HG03060 (cell line): ENCODE measurements at regions not wholly inside any gene's neighbourhood (a gene's known extent, or its start where the extent isn't known, plus 50 kb on each side); places are given as distances from the start of the nearest gene placed in this dataset.

Experiments used
- ATAC-seq: cut with Tn5 transposase; IDR thresholded peaks from one replicate; pipeline ENCODE4 v1.9.1; 2021; ENCODE audit warnings: low read depth, moderate number of reproducible peaks; ENCODE audit not compliant: unreplicated experiment

GRCh38 chr13:32859707-32860292 is 156.4 kb upstream of the KL start:
- no peak for ATAC-seq

- no peak for ATAC-seq
Observed at GRCh38 chr13:32861304-32861703, 154.9 kb upstream of the KL start.

GRCh38 chr13:32863596-32863995 is 152.6 kb upstream of the KL start:
- ATAC-seq, result no peak

GRCh38 chr13:32866921-32867320 is 149.3 kb upstream of the KL start:
- no peak for ATAC-seq

- no peak for ATAC-seq
Observed at GRCh38 chr13:32877491-32877890, 138.7 kb upstream of the KL start.

- no peak for ATAC-seq
Observed at GRCh38 chr13:32878163-32878562, 138.1 kb upstream of the KL start.

GRCh38 chr13:32880636-32881035 is 135.6 kb upstream of the KL start:
- no peak for ATAC-seq

GRCh38 chr13:32881074-32881776 is 135.0 kb upstream of the KL start:
- ATAC-seq, result no peak

- no peak for ATAC-seq
Observed at GRCh38 chr13:32881777-32882145, 134.5 kb upstream of the KL start.

GRCh38 chr13:32882691-32883090 is 133.5 kb upstream of the KL start:
- ATAC-seq, result no peak

GRCh38 chr13:32883474-32883873 is 132.7 kb upstream of the KL start:
- ATAC-seq, result no peak

- no peak for ATAC-seq
Observed at GRCh38 chr13:32887617-32888016, 128.6 kb upstream of the KL start.

GRCh38 chr13:32889986-32890565 is 126.1 kb upstream of the KL start:
- no peak for ATAC-seq

- ATAC-seq, result no peak
Observed at GRCh38 chr13:32893176-32893575, 123.0 kb upstream of the KL start.

- no peak for ATAC-seq
Observed at GRCh38 chr13:32894589-32895001, 121.6 kb upstream of the KL start.

- ATAC-seq, result no peak
Observed at GRCh38 chr13:32895296-32895695, 120.9 kb upstream of the KL start.

GRCh38 chr13:32897296-32897695 is 118.9 kb upstream of the KL start:
- no peak for ATAC-seq

- no peak for ATAC-seq
Observed at GRCh38 chr13:32902029-32902780, 114.0 kb upstream of the KL start.

GRCh38 chr13:32902874-32903273 is 113.3 kb upstream of the KL start:
- ATAC-seq, result no peak

GRCh38 chr13:32903720-32904119 is 112.5 kb upstream of the KL start:
- no peak for ATAC-seq

GRCh38 chr13:32904266-32904665 is 112.0 kb upstream of the KL start:
- no peak for ATAC-seq
